ENCODE measurements at regions not wholly inside any gene's neighbourhood (a gene's known extent, or its start where the extent isn't known, plus 50 kb on each side); places are given as distances from the start of the nearest gene placed in this dataset.

DNA sequence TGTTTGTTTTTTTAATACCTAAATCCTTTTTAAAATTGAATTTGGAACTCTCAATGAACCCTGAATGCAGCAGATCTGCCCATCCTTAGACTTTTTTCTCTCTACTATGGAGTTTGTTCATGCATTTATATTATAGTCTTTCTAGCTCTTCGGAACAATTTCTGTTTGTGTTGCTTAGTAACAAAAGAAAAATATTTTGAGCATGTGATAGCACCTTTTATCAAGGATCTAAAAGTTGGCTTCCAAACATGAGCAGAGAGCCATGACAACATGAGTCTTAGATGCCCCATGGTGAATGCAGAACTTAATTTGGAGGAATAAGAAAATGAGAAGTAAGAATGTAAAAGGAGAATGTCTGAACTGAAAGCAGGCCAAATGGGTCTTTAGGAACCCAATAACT, 133.7 kb downstream of the EDN1 start:
- no peak for DNase-seq (ENCODE audit: low spot score)

DNA sequence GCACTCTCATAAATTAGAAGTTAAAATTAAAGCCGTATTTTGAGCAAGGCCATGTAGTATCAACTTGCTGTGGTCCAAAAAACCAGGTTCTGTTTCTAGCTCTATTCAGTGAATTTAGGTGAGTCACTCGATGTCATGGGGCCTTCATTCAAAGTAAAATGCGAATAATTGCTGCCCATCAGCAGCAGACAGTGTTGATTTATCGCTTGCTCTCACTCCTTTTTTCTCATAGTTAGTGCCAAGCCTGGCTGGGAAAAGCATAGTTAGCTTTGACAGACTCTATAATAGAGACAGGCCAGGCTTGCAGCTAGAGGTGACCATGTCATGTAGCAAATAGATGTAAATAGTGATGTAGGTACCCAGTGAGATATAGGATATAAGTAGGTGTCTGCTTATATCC, 136.0 kb downstream of the EDN1 start:
- DNase-seq (ENCODE audit: low spot score) = no peak

DNA sequence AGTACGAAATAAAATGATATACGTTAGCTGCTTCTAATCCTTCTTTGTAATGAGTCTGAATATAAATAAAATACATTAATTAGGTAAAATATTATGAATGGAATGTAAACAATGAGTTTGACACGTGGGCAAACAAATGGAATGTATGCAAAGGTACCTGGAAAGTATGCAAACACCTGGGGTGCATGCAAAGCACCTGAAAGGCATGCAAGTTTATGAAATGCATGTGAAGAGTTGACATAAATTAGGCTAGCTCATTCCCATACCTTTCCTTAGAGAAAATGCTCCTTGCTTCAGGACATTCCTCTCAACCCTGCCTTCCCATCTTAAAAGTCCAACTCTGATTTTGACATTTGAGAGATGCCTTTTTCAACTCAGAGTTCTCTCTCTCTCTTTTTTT, 140.9 kb downstream of the EDN1 start:
- DNase-seq (ENCODE audit: low spot score) = no peak

DNA sequence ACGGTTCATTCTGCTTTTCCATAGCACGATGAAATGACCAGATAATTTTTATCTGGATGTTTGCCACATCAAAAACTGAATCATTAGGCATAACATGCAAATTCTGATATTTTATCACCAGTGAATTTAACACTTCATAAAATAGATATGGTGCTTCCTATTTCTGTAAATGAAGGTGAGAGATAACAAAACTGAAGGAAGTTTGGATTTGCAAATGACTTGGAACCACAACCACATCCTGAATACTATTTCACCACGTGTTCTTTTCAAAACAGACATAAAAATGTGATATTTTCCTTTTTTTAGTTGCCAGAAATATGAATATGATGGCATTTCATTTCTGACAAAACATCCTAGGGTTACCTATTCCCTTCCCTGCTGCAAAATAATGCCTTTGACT, 146.1 kb downstream of the EDN1 start:
- DNase-seq (ENCODE audit: low spot score) = no peak

DNA sequence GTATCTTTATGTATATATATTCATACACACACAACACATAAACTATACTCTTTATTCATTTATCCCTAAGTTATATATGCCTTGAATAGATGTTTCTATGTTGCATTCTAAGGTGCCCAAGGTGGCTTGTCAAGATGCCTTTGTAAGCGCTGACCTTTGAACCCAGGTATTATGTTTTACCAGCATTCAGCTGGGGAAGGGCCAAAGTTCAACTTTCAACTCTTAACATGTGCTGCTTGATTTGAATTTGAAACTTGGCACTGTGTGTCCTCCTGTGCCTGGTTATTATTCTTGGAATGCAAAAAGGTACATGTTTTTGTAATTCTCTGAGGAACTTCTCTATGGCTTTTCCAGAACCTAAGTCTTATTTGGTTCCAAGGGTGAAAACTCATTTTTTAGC, 146.5 kb downstream of the EDN1 start:
- no peak for DNase-seq (ENCODE audit: low spot score)

DNA sequence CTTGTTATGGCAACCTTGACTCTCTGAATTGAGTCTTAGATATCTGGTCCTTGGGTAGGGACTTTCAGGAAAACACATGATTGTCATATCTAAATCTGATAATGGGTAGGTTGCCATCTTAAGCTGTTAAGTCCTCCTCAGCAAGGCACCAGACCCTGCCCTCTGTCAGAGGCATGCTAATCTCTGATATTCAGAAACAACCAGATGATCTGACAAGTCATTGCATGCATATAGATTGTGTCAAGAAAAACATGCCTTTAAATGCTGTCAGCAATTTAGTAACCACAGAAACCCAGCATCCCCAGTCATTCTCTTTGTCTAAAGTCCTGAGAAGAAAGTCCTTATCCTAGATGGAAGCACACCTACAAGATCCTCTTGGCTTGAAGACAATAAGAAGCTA, 149.1 kb downstream of the EDN1 start:
- DNase-seq (ENCODE audit: low spot score) = no peak

DNA sequence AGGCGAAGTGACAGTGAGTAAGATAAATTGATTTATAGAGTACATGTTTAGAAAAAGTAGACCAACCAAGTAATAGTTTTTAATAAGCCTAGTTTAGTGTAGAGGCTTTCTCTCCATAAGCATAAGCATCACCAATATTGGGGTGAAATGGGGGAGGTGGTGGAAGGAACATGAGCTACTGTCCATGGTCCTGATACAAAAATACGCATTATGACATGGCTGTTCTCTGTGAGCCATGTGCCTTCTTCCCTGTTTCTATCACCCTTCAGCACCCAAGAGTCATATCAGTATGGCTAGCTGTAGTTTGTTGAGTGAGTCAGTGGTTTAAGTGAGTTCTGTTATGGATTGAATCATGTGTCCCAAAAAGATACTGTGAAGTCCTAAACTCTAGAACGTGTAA, 150.8 kb downstream of the EDN1 start:
- DNase-seq (ENCODE audit: low spot score) = no peak

DNA sequence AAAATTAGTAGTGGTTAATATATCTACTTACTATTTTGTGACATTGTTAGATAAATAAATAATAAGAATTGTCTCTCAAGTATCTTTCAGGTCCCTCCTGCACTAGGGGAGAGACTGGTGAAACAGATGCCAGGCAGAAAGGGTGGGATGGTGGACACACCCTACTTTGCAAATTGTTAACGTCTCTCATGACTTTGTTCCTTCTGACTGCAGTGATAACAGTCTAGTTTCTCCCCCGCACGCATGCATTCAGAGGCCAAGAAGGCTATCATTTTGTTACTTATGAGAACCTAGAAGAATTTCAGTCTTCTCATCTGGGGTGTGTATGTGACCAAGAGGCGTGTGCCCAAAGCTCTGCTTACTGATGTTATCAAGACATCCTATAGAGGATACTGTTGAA, 152.3 kb downstream of the EDN1 start:
- no peak for DNase-seq (ENCODE audit: low spot score)

DNA sequence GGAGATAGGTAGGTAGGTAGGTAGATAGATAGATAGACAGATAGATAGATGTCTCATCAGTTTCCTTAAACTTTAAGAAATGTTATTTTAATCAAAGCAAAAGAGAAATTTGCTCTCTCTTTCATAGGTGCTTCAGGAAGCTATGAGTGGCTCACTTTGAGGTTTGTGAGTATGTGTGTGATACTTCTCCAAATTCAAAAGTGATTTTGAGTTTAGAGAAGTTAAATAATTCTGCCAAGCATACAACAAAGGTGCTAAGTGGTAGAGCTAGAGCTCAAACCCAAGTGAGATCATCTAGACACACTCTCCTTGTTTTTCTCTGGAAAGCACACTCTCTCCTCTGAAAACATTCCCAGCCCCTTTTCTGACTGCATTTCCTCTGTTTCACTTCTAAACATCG, 156.2 kb downstream of the EDN1 start:
- DNase-seq (ENCODE audit: low spot score) = no peak

DNA sequence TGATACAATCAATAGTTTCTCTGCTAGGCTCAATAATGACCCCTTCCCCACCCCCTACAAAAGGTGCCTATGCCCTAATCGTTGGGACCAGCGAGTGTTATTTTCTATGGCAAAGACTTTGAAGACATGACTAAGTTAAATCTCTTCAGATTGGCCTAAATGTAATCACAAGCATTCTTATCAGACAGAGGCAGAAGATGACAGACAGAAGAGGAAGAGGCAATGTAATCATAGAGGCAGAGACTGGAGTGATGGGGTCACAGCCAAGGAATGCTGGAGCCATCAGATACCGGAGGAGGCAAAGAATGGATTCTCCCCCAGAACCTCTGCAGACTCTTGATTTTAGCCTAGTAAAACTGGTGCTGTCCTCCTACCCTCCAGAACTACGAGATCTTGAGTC, 159.3 kb downstream of the EDN1 start:
- no peak for DNase-seq (ENCODE audit: low spot score)

DNA sequence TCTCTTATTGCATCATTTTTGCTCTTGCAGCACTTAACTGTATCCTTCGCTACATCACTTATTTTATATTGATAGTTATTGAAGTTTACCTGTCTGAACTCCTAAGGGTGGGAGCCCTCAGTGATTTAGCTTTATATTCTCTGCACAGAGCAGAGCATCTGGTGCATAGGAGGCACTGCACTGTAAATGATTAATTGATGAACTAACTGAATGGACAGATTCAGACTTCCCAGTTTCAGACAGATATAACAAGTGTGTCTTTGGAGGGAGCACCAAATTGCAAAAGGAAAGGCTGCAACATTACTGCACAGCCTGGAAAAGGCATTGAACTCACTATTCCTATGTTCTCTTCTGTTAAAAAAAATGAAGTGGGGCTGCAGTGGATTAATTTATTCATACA, 160.3 kb downstream of the EDN1 start:
- no peak for DNase-seq (ENCODE audit: low spot score)

DNA sequence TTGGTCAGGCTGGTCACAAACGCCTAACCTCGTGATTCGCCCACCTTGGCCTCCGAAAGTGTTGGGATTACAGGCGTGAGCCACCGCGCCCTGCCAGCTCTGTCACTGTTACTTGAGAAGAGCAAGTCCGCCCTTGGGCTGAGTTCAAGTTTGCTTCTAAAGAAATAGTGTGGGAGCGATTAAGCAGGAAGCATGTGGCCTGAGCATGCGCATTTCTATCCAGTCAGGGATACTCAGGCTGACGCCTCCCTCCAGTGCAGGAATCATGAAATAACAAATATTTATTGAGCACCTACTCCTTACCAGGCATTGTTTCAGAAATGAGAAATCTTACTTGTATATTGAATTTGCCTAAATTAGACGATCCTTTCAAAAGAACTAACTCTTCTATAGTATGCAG, 166.2 kb downstream of the EDN1 start:
- no peak for DNase-seq (ENCODE audit: low spot score)

DNA sequence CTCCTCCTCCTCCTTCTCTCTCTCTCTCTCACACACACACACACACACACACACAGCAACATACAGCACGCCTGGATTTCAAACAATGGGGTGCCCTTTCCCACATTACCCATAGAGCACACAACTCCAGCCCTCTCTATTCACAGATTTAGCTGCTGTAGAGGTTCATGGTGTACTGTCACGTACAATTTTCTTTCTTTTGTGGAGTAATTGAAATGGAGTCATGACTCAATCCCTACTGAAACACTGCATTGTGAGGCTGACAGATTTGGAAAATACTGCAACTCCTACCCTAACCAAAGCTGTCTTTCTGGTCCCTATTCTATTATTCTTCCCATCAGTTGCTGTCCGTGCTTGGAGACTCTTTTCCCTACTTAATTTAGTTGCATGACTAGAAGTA, 166.9 kb downstream of the EDN1 start:
- DNase-seq (ENCODE audit: low spot score) = no peak

DNA sequence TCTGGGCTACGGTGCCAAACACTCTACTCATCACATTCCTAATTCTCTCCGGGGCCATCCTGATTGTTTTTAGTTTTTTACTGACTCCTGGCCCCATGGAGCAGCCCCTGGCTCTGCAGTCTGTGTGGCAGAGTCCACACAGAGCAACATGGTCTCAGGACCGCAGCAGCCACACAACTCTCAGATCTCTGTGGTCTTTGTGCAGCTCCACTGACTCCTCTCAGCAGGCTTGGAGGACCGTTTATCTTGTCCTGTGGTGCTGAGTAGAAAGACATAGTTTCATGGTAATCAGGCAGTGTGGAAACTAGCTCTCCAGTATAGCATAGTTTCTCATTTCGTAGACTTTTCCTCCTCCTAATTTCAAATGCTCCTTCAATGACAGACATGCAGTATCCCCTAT, 168.4 kb downstream of the EDN1 start:
- DNase-seq (ENCODE audit: low spot score) = no peak

DNA sequence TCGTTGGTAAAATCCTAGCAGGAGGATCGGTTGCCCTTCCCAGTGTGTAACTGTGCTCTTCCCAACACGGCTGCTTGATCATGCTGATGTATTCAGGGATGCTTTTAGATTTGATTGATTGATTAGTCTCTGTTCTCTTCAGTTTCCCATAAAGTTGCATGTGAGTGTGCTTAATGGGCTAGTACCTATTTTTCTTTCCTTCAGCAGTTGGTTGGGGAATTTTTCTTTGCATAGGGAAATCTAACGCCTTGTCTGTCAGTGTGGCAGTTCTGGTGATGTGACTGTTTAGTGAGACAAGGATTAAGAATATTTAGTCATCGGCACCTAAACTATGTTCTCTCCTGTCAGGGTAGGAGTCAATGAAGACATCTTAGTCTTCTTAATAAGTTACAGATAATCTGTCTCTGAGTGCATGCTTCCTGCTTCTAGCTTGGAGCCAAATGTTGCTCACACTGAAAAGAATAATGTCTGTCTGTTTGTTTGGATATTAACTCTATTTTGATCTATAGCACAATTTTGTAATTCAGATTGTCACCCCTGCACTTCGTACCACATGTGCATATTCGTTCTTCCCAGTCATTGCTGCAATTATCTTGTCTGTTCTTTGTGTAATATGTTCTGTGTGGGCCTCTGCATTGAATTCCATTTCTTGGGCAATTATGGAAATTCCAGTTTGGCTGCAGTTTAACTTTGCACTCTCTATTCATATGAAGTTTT, 169.9 kb downstream of the EDN1 start:
- DNase-seq (ENCODE audit: low spot score) = no peak

DNA sequence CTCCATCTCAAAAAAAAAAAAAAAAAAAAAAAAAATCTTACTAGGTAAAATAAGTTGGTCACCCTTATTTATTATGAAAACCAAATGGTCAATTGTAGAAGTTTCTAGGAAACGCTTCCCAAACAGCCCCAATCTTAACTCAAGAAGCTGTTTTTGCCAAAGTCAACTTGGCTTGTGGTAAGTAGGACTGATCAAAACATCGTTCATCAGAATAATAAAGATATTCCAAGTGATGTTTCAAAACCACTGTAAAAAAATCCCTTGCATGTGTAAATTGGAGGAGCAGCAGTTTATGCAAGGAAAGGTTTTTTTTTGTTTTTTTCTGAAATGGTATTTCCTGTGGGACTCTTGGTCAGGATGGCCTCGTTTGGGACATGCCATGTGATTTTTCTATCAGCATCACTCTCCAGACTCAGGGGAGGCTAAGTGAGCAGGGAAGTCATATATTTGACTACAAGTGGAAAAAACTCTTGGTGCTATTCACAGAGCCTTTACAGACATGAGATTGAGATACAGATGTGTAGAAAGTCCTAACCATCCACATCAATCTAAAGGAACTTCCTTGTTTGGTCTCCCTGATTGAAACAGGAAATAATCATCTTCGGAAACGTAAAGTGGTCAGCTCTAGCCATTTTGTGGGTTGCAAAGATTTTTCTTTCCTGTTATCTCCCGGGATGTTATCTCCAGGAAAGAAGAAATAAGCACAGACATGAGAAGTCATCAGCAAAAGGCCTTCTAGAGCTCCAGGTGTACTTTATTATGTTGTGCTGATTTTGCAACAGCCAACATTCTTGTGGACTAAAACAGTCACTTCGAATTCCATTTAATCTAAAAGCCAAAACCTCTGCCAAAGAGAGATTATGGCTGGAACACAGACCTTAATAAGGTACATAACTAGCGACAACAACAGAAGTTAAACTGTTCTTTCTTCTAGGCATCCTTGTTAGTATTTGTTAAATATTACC, 177.8 kb downstream of the EDN1 start:
- no peak for DNase-seq (ENCODE audit: low spot score)

DNA sequence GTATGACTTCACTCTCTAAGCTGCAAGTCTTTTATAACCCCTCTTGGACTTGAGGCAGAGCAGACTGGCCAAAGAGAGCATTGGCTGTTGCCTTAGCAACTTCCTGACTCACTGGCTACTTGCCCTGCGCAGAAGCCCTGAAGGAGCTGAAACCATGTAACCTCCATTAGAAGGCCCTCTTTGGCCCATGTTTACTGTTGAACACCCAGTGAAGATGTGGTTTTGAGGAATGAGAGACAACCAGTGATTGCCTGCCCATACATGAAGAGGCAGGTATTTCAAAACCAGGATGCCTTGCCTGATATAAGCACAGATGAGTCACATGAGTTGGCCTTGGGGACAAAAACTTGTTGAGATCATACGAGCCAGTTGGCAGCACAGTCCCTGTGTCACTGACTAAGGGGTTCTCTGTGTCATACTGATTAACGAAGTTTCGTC, 182.5 kb downstream of the EDN1 start:
- no peak for DNase-seq (ENCODE audit: low spot score)

DNA sequence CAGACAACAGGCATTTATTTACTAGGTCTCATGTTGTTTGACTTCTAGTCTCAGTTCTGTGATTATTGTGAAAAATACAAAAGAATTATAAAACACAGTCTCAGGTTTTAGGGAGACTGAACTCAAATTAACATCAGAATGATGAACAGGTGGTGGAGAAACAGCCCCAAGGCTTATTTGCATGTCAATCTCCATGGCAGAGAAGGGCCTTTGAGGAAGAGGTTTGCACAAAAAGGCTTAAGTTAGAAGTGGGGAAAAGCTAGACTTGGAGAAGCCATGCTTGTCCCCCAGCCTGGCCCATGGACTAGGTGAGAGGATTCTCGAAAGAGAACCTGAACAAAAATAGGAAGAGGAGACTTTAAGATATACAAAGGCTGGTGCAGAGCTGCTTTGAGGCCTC, 183.3 kb downstream of the EDN1 start:
- no peak for DNase-seq (ENCODE audit: low spot score)

DNA sequence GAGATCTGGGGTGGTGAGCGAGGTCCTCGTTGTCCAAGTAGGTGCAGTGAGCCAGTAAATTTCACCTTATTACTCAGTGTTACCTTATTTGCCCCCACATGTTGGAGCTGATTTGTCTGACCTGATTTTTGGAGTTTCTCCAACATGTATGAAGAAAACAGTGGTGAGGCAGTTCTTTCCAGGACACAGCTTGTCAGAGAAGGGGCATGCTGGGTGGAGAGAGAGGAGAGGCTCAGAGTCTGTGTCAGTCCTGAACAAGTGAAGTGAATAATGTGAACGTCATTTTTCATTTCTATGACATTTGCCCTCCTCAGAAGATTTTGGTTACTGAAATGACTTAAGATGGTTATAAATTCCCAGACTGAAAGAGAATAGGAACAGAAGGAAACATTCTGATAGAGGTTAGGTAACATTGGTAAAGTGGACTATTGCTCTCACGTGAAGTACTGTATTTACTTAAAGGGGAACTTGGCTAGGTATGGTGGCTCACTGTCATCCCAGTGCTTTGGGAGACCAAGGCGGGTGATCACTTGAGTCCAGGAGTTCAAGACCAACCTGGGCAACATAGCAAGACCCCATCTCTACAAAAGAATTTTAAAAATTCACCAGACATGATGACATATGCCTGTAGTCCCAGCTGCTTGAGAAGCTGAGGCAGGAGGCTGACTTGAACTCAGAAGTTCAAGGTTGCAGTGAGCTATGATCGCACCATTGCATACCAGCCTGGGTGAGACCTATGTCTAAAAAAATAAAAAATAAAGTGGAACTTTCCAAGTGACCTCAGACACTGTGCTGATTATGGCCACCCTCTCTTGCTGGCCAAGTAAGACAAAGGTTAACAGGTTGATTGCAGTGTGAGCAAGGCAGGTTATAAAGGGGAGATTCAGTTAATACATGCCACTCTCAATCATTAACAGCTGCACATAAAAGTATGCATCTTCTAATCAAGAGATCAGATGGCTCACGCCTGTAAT, 184.3 kb downstream of the EDN1 start:
- DNase-seq (ENCODE audit: low spot score) = no peak

DNA sequence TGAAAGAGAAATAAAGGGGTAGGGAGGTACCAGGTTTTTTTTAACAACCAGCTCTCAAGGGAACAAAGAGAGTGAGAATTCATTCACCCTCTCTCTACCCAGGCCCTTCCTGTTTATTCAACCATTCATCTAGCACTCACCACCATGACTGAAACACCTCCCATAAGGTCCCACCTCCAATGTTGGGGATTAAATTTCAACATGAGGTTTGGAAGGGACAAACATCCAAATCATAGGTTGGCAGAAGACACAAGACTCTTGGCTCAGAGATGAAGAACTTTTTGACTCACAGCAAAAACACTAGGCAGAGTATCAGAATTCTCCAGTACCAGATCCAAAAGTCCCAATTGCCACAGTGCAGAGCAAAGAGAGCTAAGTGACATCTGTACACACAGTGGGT, 186.3 kb downstream of the EDN1 start:
- DNase-seq (ENCODE audit: low spot score) = no peak

DNA sequence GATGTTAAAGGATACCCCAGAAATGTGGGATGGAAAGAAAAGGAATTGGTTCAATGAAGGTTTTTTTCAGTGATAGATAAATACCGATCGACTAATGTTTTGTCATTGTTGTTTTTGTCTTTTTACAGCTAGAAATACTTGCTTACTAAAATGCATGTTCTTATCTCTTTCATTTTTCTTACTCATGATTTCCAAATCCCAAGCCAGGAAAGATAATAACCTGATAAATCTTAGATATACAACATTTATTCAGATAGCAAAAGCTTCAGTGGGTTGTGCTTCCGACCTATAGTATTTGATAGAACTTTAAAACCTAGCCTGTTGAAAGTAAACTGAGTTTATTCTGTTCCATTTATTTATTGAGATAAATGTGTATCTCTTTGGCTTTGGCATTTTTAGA, 187.5 kb downstream of the EDN1 start:
- DNase-seq (ENCODE audit: low spot score) = no peak

DNA sequence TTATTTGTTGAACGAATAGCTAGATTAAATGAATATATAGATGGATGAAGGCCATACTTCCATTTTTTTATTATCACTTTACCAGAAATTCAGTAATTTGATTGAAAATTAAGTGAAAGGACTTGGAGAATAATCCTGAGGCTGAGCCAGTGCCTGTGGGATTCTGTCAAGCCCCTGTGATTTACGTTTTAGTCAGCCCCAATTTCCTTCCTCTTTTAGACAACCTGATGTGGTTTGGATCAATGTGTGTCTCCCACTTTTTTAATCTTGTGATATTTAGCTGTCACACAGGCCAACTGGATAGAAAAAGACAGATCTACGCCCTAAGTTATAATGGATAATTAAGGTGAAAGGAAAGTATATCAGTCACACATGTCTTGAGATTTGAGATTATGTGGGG, 188.8 kb downstream of the EDN1 start:
- no peak for DNase-seq (ENCODE audit: low spot score)

Data from activated CD4-positive, alpha-beta T cell treated with anti-CD3 and anti-CD28 coated beads, Interleukin-2, Interleukin-4, amounts not matched to agents 100 ng/mL and 50 ng/mL, durations not matched to agents 16 hours and 8 hours (primary cell).